Fibroblast of lung (primary cell): ENCODE measurements at regions not wholly inside any gene's neighbourhood (a gene's known extent, or its start where the extent isn't known, plus 50 kb on each side); places are given as distances from the start of the nearest gene placed in this dataset.

Source experiments
- DNase-seq, 2 donors: peaks; one replicate each; pipeline versions ENCODE4 v3.0.0 to v3.0.0-alpha.2; 2010; ENCODE audit warnings: low read depth in 2 of 2
- H2AFZ ChIP-seq: 2 replicates; pipeline ENCODE4 v1.5.1; 2012; ENCODE audit warnings: low read length, control low read depth, inconsistent platforms
- H3K27ac ChIP-seq: 2 replicates; pipeline ENCODE4 v1.5.1; 2011; ENCODE audit warnings: low read length, control low read depth; ENCODE audit not compliant: insufficient read depth
- H3K27me3 ChIP-seq: 2 replicates; pipeline ENCODE4 v1.5.1; 2011; ENCODE audit warnings: mild to moderate bottlenecking, low read length; ENCODE audit not compliant: control insufficient read depth, insufficient read depth
- H3K36me3 ChIP-seq: 2 replicates; pipeline ENCODE4 v1.5.1; 2011; ENCODE audit warnings: low read length; ENCODE audit not compliant: control insufficient read depth, insufficient read depth
- H3K4me1 ChIP-seq: 2 replicates; pipeline ENCODE4 v1.5.1; 2011; ENCODE audit warnings: low read length; ENCODE audit not compliant: control insufficient read depth, insufficient read depth; ENCODE audit errors: extremely low read depth
- H3K4me2 ChIP-seq: 2 replicates; pipeline ENCODE4 v1.5.1; 2011; ENCODE audit warnings: low read length, control low read depth; ENCODE audit not compliant: insufficient read depth; ENCODE audit errors: extremely low read depth
- H3K4me3 ChIP-seq, 4 experiments: fragments of 200-600 bp in 1 of 4; sonication (generic) in 1 of 4; replicated peaks in 1 of 4; 2 replicates each; pipeline ENCODE4 v1.5.1; 2011 to 2016; ENCODE audit warnings: low read length in 4 of 4, low read depth in 3 of 4, mild to moderate bottlenecking in 3 of 4, control low read depth in 2 of 4, inconsistent platforms in 1 of 4, mixed read lengths in 1 of 4; ENCODE audit not compliant: insufficient read depth in 1 of 4; ENCODE audit errors: control extremely low read depth in 1 of 4
- H3K79me2 ChIP-seq: 2 replicates; pipeline ENCODE4 v1.5.1; 2012; ENCODE audit warnings: mild to moderate bottlenecking, low read length, inconsistent platforms; ENCODE audit not compliant: control insufficient read depth, insufficient read depth
- H3K9ac ChIP-seq: 2 replicates; pipeline ENCODE4 v1.5.1; 2011; ENCODE audit warnings: mild to moderate bottlenecking, low read length, control low read depth; ENCODE audit not compliant: insufficient read depth
- H3K9me3 ChIP-seq: 2 replicates; pipeline ENCODE4 v1.5.1; 2012; ENCODE audit warnings: low read depth, low read length; ENCODE audit not compliant: control insufficient read depth, insufficient read depth
- H4K20me1 ChIP-seq: 2 replicates; pipeline ENCODE4 v1.5.1; 2011; ENCODE audit warnings: low read length; ENCODE audit not compliant: control insufficient read depth, insufficient read depth; ENCODE audit errors: extremely low read depth
- EZH2 ChIP-seq: IDR thresholded peaks from 2 replicates; pipeline ENCODE4 v1.5.1; 2012; ENCODE audit warnings: low read length, control low read depth, mild to moderate bottlenecking; ENCODE audit errors: missing control alignments
- TF ChIP-seq, protein P1 (sequence below), 2 donors: IDR thresholded peaks in 1 of 2; conservative IDR thresholded peaks in 1 of 2; 1 replicate in 1 of 2; 2 replicates in 1 of 2; pipeline ENCODE4 v1.5.1; 2011 to 2012; ENCODE audit warnings: low read length in 2 of 2, control low read depth in 1 of 2, inconsistent platforms in 1 of 2, low read depth in 1 of 2, mild to moderate bottlenecking in 1 of 2

DNA sequence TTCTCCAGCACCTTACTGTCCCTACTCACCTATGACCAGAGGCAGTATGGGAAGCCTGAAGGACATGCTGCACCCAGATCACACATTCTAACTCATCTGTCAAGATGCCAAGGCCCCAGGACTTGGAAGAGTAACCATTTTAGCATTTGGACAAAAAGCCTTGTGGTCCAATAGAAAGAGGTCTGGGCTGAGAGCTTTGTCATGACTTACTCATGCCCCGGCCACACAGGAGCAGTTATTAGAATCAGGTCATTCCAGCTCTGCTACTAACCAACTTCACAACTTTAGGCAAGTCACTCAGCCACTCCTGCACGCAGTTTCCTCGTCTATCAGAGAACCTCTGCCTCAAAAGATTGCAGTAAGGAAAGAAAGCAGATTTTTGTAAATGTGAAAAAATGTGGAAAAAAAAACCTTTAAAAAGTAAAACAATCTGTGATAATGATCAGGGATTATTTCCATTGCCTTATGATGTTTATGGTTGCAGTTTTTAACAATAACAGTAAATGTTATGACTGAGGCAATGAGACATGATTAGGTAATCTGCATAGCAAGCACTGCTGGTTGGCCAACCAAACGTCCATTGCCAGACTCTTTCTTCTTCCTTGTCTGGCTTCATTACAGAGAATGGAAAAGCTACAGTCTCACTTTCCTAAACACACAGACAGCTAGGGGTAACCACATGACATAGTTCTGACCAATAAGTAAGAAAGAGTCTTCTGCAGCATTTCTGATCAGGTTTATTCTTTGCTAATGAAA, 255.4 kb upstream of the CHAC2 start:
- no peaks in the 10 kb centered on the region for H3K4me1 ChIP-seq
- no peak overlapping the region for H3K4me3 ChIP-seq
- no peak overlapping the region for H3K9ac ChIP-seq
- no peak overlapping the region for H3K27ac ChIP-seq
- H3K4me2 ChIP-seq = no peak overlapping the region
- H3K36me3 ChIP-seq = no peaks in the 10 kb centered on the region
- peak; percentile 42 to 73 for DNase-seq
- H3K79me2 ChIP-seq = no peaks in the 10 kb centered on the region
- H3K9me3 ChIP-seq = no peaks in the 10 kb centered on the region
- H2AFZ ChIP-seq = no peak overlapping the region
- TF ChIP-seq, protein P1, sequence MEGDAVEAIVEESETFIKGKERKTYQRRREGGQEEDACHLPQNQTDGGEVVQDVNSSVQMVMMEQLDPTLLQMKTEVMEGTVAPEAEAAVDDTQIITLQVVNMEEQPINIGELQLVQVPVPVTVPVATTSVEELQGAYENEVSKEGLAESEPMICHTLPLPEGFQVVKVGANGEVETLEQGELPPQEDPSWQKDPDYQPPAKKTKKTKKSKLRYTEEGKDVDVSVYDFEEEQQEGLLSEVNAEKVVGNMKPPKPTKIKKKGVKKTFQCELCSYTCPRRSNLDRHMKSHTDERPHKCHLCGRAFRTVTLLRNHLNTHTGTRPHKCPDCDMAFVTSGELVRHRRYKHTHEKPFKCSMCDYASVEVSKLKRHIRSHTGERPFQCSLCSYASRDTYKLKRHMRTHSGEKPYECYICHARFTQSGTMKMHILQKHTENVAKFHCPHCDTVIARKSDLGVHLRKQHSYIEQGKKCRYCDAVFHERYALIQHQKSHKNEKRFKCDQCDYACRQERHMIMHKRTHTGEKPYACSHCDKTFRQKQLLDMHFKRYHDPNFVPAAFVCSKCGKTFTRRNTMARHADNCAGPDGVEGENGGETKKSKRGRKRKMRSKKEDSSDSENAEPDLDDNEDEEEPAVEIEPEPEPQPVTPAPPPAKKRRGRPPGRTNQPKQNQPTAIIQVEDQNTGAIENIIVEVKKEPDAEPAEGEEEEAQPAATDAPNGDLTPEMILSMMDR (conservative IDR thresholded peaks at IDR 0.05 in 1 of 2, IDR thresholded peaks at IDR 0.05 in 1 of 2; ENCODE audit: low read depth in 1 of 2, low read length in 2 of 2) = no peak
- TF ChIP-seq EZH2 = no peak
- no peaks in the 10 kb centered on the region for H3K27me3 ChIP-seq
- no peaks in the 10 kb centered on the region for H4K20me1 ChIP-seq

- no peaks in the 10 kb centered on the region for H4K20me1 ChIP-seq
- H3K27me3 ChIP-seq = no peaks in the 10 kb centered on the region
- H3K4me3 ChIP-seq = no peak overlapping the region
- no peak overlapping the region for H2AFZ ChIP-seq
- no peak overlapping the region for H3K4me2 ChIP-seq
- no peaks in the 10 kb centered on the region for H3K9me3 ChIP-seq
- no peak for DNase-seq
- no peak overlapping the region for H3K27ac ChIP-seq
- H3K36me3 ChIP-seq = no peaks in the 10 kb centered on the region
- no peaks in the 10 kb centered on the region for H3K4me1 ChIP-seq
- H3K79me2 ChIP-seq = no peaks in the 10 kb centered on the region
- no peak overlapping the region for H3K9ac ChIP-seq
- TF ChIP-seq EZH2 = no peak
- TF ChIP-seq, protein P1 (conservative IDR thresholded peaks at IDR 0.05 in 1 of 2, IDR thresholded peaks at IDR 0.05 in 1 of 2; ENCODE audit: low read depth in 1 of 2, low read length in 2 of 2) = no peak
Measured at GRCh38 chr2:53511549-53511948, 256.1 kb upstream of the CHAC2 start.

DNA sequence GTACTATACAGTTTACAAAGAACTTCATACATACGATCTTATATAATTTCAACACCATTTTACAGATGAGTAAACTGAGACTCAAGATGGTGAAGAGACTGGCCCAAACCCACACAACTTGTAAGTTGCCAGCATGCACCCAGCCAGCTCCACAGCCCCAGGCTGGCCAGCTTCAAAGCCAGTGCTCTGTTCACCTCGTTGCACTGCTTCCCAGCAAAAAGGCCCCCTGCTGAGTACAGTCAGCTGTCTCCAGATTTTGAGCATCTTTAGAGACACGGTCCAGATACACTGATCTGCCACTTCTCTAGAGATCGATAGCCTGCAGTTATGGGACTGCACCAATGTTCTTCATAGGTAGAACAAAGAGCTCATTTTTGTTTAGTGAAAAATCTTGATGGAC, 257.2 kb upstream of the CHAC2 start:
- H3K9me3 ChIP-seq = no peaks in the 10 kb centered on the region
- no peak overlapping the region for H3K9ac ChIP-seq
- no peaks in the 10 kb centered on the region for H4K20me1 ChIP-seq
- no peak overlapping the region for H3K4me2 ChIP-seq
- no peak overlapping the region for H2AFZ ChIP-seq
- DNase-seq = no peak
- H3K36me3 ChIP-seq = no peaks in the 10 kb centered on the region
- H3K4me3 ChIP-seq = no peak overlapping the region
- H3K27me3 ChIP-seq = no peaks in the 10 kb centered on the region
- TF ChIP-seq EZH2 = no peak
- TF ChIP-seq, protein P1 (conservative IDR thresholded peaks at IDR 0.05 in 1 of 2, IDR thresholded peaks at IDR 0.05 in 1 of 2; ENCODE audit: low read depth in 1 of 2, low read length in 2 of 2) = no peak
- H3K27ac ChIP-seq = no peak overlapping the region
- no peaks in the 10 kb centered on the region for H3K4me1 ChIP-seq
- H3K79me2 ChIP-seq = no peaks in the 10 kb centered on the region
